Sciatic nerve (tissue), 2 donors: ENCODE measurements at regions not wholly inside any gene's neighbourhood (a gene's known extent, or its start where the extent isn't known, plus 50 kb on each side); places are given as distances from the start of the nearest gene placed in this dataset.

Source experiments
- ATAC-seq: fragments of 200-7000 bp; cut with Tn5 transposase; one replicate; pipeline ENCODE4 v1.9.1; 2020; ENCODE audit warnings: mild to moderate bottlenecking, moderate library complexity
- DNase-seq: peaks from one replicate; pipeline ENCODE4 v3.0.0-alpha.2; 2020; ENCODE audit warnings: low spot score
- intact Hi-C: fragments of 100-400 bp; cut with DNase I; formaldehyde crosslinking; loops from one replicate; pipeline ENCODE4 v1.14.2; 2022
- donor health status: DM: no; HTN: no; CAD: no.
- donor health status: DM: no; HTN: no; CAD: no.

GRCh38 chr20:56788671-56789610, 159.8 kb downstream of the TFAP2C start:
- intact Hi-C loops, result no loop called here

GRCh38 chr20:56793916-56794315, 164.8 kb downstream of the TFAP2C start:
- intact Hi-C loops, result no loop called here
- DNase-seq, result no peak
- no peak for ATAC-seq

More at GRCh38 chr20:56788671-56789610, 159.8 kb downstream of the TFAP2C start:
- no peak for DNase-seq
- no peak for ATAC-seq

- DNase-seq, result no peak
- no peak for ATAC-seq
- intact Hi-C loops, result no loop called here
Measured at GRCh38 chr20:56795492-56795891, 166.4 kb downstream of the TFAP2C start.

GRCh38 chr20:56796345-56796744, 167.2 kb downstream of the TFAP2C start:
- DNase-seq, result no peak
- intact Hi-C loops, result no loop called here
- no peak for ATAC-seq

- DNase-seq, result no peak
- no peak for ATAC-seq
- intact Hi-C loops, result no loop called here
Measured at GRCh38 chr20:56797023-56797422, 167.9 kb downstream of the TFAP2C start.

GRCh38 chr20:56798634-56799033, 169.5 kb downstream of the TFAP2C start:
- intact Hi-C loops, result no loop called here
- DNase-seq (no peak), ATAC-seq (no peak)

GRCh38 chr20:56799187-56799586, 170.1 kb downstream of the TFAP2C start:
- DNase-seq, result no peak

GRCh38 chr20:56800088-56800487, 171.0 kb downstream of the TFAP2C start:
- no peak for ATAC-seq
- intact Hi-C loops, result no loop called here
- no peak for DNase-seq

More at GRCh38 chr20:56799187-56799586, 170.1 kb downstream of the TFAP2C start:
- ATAC-seq, result no peak
- intact Hi-C loops, result no loop called here

GRCh38 chr20:56801971-56802755, 173.1 kb downstream of the TFAP2C start:
- ATAC-seq, result no peak
- no peak for DNase-seq
- intact Hi-C loops, result no loop called here

GRCh38 chr20:56802805-56803204, 173.7 kb downstream of the TFAP2C start:
- ATAC-seq, result no peak
- intact Hi-C loops, result no loop called here
- DNase-seq, result no peak

- no peak for ATAC-seq
- no peak for DNase-seq
- intact Hi-C loops, result no loop called here
Measured at GRCh38 chr20:56805313-56805712, 176.2 kb downstream of the TFAP2C start.

GRCh38 chr20:56805966-56806365, 176.9 kb downstream of the TFAP2C start:
- ATAC-seq, result no peak
- no peak for DNase-seq
- intact Hi-C loops, result no loop called here

- intact Hi-C loops, result no loop called here
- ATAC-seq, result no peak
Measured at GRCh38 chr20:56806952-56807517, 177.9 kb downstream of the TFAP2C start.

GRCh38 chr20:56808117-56808725, 179.1 kb downstream of the TFAP2C start:
- intact Hi-C loops, result no loop called here
- no peak for DNase-seq
- ATAC-seq, result no peak

More at GRCh38 chr20:56806952-56807517, 177.9 kb downstream of the TFAP2C start:
- no peak for DNase-seq

GRCh38 chr20:56808732-56809131, 179.6 kb downstream of the TFAP2C start:
- DNase-seq (no peak), ATAC-seq (no peak)
- intact Hi-C loops, result no loop called here

GRCh38 chr20:56809668-56810067, 180.6 kb downstream of the TFAP2C start:
- DNase-seq (no peak), ATAC-seq (no peak)
- intact Hi-C loops, result no loop called here

GRCh38 chr20:56810141-56810540, 181.0 kb downstream of the TFAP2C start:
- no peak for ATAC-seq
- intact Hi-C loops, result no loop called here

GRCh38 chr20:56815796-56816195, 186.7 kb downstream of the TFAP2C start:
- DNase-seq, result no peak
- no peak for ATAC-seq
- intact Hi-C loops, result no loop called here

More at GRCh38 chr20:56810141-56810540, 181.0 kb downstream of the TFAP2C start:
- no peak for DNase-seq

- DNase-seq, result no peak
- intact Hi-C loops, result no loop called here
- no peak for ATAC-seq
Measured at GRCh38 chr20:56816349-56816748, 187.2 kb downstream of the TFAP2C start.
